Right ventricle myocardium superior (tissue), 1 donor: ENCODE measurements at regions not wholly inside any gene's neighbourhood (a gene's known extent, or its start where the extent isn't known, plus 50 kb on each side); places are given as distances from the start of the nearest gene placed in this dataset.

Source experiments
- ATAC-seq: fragments of 200-7000 bp; cut with Tn5 transposase; one replicate; pipeline ENCODE4 v1.9.1; 2020; ENCODE audit warnings: mild to moderate bottlenecking; ENCODE audit not compliant: poor library complexity
- DNase-seq: peaks from one replicate; pipeline ENCODE4 v3.0.0-alpha.2; 2020
- intact Hi-C: fragments of 100-400 bp; cut with DNase I; formaldehyde crosslinking; loops from one replicate; pipeline ENCODE4 v1.11.2; 2022
- donor health status: DM: no; HTN: yes; CAD: no; lungs with severe emphysema.

DNA sequence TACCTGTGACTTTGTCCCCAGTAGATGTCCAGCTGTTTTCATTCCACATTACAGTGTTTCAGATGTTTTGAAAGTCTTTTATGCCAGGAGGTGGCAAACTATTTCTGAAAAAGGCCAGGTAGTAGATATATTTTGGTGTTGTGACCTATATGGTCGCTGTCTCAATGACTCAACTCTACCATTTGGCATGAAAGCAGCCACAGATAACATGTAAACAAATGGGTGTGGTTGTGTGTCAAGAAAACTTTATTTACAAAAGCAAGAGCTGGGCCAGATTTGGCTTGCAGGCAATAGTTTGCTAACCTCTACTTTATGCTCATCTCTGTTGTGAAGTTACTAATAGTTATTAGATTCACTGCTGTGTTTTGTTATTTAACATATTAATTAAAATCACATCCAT, 728.7 kb upstream of the EEF2KMT start:
- ATAC-seq = no peak
- DNase-seq = no peak
- intact Hi-C loops = no loop called here

GRCh38 chr16:5820472-5820871, 722.9 kb upstream of the EEF2KMT start:
- ATAC-seq (no peak), DNase-seq (no peak)
- intact Hi-C loops = no loop called here

DNA sequence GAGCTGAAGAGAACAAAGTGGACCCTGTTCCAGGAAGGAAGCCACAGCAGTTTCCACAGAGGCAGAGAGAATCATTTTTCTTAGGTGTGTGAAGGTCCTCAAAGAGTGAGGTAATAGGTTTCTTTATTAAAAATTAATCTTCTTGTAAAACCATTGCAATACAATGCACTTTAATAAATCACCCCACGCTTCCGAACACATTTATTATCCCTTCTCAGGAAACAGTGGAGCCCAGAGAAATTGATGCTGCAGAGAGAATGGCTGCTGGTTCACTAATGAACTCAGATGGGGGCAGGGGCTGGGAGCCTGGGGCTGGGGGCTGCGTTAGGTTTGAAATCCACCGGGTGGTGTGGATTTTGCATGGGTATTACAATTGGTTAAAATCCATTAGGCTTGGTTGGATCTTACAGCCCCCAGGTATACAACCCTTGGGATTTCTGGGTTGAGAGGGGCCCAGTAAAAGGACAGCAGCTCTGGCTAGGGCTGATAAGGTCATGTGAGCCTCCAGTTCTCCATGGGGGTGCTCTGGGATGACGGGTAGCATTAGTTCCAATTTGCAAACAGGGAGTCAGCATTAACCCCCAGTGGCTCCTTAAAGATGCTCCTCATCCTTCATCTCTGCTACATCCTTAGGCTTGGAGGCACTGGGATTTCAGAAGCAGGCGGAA, 718.1 kb upstream of the EEF2KMT start:
- intact Hi-C loops = no loop called here
- ATAC-seq (no peak), DNase-seq (no peak)

GRCh38 chr16:5801396-5801795, 703.8 kb upstream of the EEF2KMT start:
- DNase-seq (no peak), ATAC-seq (no peak)
- intact Hi-C loops = no loop called here

DNA sequence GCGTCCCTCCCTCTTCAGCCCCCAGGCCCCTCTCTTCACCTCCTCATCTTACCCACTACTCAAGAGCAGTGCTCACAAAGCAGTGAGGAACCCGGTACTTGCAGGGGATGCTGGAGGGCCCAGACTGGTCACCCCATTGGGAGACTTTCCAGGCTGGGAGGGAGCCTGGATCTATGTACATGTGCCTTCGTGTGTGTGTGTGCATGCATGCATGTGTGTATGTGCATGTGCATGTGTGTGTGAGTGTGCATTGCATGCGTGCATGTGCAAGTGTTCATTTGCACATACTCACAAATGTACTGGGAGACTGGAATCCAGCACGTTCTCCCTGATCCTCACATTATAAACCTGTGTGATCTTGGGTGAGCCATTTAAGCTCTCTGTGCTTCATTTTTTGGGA, 696.0 kb upstream of the EEF2KMT start:
- DNase-seq (no peak), ATAC-seq (no peak)
- intact Hi-C loops = no loop called here

DNA sequence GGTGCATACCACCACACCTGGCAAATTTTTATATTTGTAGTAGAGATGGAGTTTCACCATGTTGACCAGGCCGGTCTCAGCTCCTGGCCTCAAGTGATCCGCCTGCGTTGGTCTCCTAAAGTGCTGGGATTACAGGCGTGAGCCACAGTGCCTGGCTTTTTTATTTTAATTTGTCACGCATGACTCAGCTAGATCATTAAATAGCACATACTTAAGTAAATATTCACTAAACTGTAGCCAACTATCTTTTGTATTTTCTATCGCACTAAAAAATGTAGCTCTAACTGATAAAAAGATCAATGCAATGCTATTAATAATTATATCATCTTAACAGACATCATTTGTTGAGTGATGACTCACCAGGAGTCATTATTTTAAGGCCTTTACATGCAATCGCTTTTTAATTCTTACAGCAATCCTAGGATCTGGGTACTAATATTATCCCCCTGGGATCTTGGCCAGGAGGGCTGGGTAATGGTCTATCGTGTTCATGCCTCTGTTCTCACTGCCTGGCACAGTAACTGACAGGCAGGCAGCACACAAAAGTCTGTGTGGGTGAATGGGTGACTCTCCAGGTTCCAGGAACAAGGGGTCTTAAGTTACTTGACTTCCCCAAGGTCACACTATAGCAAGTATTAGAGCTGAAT, 693.5 kb upstream of the EEF2KMT start:
- intact Hi-C loops = no loop called here
- ATAC-seq = no peak

DNA sequence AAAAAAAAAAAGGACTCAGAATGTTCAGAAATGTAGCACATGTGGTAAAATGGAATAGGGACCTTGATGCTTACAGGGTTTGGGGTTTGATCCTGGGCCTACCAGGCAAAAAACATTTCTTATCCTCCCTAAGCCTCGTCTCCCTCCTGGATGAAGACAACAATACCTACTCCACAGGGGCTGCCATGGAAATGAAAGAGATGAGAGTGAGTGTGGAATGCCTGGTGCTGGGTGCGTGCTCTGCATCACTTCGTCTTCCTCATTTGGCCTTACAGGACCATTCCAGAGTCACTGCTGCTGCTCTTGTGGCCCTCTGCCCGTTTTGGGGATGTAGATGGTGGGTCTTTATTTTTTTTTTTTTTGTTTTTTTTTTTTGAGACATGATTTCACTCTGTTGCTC, 692.9 kb upstream of the EEF2KMT start:
- no peak for ATAC-seq
- no peak for DNase-seq
- intact Hi-C loops = no loop called here

More for the DNA sequence above, 693.5 kb upstream of the EEF2KMT start:
- no peak for DNase-seq

DNA sequence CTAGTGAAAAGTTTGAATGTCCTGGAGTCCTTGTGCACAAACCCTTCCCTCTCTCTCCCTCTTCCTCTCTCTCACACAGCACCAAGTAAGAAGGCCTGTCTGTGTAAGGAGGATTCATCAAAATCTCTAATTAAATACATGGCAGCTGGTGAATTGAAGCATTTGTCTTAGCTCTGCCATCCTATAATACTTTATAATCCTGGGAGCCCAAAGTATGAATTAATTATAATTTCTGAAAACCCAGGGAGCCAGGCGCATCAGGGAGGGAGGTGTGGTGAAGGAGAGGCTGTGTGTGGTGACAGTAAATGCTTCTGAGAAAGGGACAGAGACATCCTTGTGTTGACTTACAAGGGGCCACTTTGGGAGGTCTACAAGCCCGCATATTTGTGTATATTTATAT, 691.4 kb upstream of the EEF2KMT start:
- intact Hi-C loops = no loop called here
- DNase-seq (no peak), ATAC-seq (no peak)

DNA sequence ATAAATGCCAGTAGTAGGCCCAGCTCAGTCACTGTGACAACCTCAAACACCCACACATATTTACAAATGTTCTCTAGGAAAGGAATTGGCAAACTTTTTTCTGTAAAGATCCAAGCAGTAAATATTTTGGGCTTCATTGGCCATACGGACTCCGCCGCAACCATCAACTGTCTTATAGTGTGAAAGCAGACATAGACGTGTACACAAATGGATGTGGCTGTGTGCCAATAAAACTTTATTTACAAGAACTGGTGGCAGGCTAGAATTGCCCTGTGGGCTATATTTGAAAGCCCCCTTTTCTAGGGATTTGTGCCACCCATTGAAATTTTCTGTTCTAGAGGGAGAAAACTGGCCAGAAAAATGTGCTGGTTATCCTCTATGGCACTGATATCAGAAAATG, 683.8 kb upstream of the EEF2KMT start:
- ATAC-seq = no peak
- intact Hi-C loops = no loop called here

DNA sequence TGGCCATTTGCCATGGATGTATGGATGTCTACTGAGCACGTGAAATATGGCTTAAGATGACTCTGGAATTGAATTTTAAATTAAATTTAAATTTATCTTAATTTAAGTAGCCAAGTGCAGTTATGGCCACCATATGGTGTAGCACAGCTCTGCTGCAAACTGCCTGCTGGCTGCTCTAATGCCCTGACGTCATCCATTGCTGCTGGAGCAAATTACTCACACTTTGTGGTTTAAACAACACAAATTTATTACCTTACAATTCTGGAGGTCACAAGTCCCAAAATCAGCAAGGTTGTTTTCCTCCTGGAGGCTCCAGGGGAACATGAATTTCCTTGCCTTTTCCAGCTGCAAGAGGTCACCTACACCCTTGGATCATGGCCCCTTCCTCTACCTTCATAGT, 679.3 kb upstream of the EEF2KMT start:
- intact Hi-C loops = no loop called here
- DNase-seq (no peak), ATAC-seq (no peak)

More for the DNA sequence above, 683.8 kb upstream of the EEF2KMT start:
- DNase-seq = no peak

DNA sequence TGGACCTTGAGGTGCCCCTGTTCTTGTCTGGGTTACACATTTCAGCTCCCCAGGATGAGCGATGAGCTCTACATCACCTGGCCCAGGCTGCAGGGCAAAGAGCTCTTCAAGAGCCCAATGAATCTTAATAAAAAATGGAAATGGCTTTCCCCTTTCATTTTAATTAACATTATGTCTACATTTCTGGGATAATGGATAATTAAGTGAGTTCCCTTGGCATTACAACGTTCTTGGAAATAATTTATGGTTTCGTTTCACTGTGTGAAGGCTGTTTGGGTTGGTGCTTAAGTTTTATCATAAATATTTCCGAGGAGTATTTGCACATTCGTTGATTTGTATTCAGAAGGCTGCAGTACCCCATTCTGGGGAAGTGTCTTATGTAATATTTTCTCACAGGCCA, 678.3 kb upstream of the EEF2KMT start:
- DNase-seq (no peak), ATAC-seq (no peak)
- intact Hi-C loops = no loop called here

DNA sequence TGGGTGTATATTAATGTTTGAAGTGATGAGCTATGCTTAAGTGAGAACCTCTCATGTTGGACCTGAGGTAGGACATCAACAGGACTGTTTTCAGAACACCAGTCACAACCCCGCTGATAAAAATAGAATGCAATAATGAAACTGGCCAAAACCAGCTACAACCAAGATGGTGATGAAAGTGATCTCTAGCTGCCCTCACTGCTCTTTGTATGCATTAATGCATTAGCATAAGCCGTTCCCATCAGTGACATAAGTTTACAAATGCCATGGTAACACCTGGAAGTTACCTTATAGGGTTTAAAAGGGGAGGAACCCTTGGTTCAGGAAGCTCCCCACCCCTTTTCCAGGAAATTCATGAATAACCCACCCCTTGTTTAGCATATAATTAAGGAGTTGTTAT, 672.5 kb upstream of the EEF2KMT start:
- intact Hi-C loops = no loop called here
- DNase-seq (no peak), ATAC-seq (no peak)

GRCh38 chr16:5769513-5769912, 671.9 kb upstream of the EEF2KMT start:
- DNase-seq (no peak), ATAC-seq (no peak)
- intact Hi-C loops = no loop called here

- ATAC-seq (no peak), DNase-seq (no peak)
- intact Hi-C loops = no loop called here
These were observed 670.9 kb upstream of the EEF2KMT start for GRCh38 chr16:5768445-5768844.

- DNase-seq (no peak), ATAC-seq (no peak)
- intact Hi-C loops = no loop called here
These were observed 665.6 kb upstream of the EEF2KMT start for GRCh38 chr16:5763176-5763575.

GRCh38 chr16:5762362-5762761, 664.8 kb upstream of the EEF2KMT start:
- DNase-seq = no peak
- no peak for ATAC-seq
- intact Hi-C loops = no loop called here

GRCh38 chr16:5761592-5761991, 664.0 kb upstream of the EEF2KMT start:
- DNase-seq (no peak), ATAC-seq (no peak)
- intact Hi-C loops = no loop called here

DNA sequence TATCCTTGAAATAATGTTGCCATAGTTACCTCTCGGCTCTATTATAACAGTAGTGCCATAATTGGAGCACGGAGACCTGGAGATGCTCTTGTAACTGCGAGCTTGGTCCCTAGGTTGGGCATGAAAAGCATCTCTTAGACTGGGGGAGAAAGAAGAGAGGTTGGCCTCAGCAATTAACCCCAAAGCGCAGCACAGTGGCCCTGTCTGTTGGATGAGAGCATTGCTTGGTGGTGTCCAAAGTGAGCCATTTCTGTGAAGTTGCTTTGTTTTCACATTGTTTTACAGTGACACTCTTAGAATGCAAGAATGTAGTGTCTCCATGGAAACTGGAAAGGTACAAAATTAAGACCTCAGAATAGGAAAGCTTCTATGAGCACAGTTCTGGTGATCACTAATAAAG, 660.7 kb upstream of the EEF2KMT start:
- DNase-seq = no peak
- intact Hi-C loops = no loop called here
- ATAC-seq = no peak

DNA sequence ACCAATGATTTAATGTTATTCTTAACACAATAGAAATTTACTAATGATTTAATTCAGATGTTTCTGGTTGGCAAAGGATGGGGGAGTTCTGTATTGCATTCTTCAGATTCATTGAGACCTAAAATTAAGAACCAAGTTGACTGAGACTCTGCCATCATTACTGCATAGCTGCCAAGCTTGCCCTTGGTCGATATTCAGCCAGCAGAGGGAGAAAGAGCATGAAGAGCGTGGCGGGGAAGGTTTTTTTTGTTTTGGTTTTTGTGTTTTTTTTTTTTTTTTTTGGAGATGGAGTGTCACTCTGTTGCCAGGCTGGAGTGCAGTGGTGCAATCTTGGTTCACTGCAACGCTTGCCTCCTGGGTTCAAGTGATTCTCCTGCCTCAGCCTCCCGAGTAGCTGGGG, 659.4 kb upstream of the EEF2KMT start:
- no peak for DNase-seq
- intact Hi-C loops = no loop called here
- no peak for ATAC-seq

DNA sequence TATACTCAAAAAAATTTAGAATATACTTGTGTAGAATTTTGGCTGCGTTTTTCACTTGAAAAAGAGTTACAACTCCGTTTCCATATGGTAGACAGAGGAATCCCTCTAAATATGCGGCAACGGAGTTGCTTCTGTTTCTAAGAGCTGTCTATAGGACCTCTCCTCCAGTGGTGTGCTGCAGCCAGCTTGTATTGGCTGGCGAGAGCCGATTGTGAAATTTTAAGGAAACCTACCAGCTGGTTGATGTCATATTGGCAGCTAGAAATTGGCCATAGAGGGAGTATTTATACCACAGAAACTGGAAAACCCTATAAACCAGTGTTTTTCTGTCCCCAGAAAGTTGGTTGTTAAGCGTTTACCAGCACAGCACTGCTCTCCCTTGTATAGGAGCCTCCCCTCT, 655.8 kb upstream of the EEF2KMT start:
- no peak for ATAC-seq
- no peak for DNase-seq
- intact Hi-C loops = no loop called here

DNA sequence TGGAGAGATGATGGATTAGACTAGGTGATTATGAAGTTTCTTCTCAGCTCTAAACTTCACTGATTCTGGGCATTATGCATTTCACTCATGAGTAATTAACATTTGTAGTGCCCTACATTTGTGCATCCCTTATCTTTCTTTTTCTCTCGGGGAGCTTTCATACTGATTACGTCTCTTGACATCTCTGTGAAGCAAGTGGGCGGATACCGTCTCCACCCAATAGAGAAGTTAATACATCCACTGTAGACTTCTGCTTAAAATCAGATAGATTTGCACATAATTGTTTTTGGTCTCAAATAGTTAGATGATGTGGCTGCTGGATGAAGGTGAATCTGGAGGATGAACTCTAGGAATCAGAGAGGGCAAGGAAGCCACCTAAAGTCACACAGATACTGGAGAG, 653.6 kb upstream of the EEF2KMT start:
- DNase-seq = no peak
- ATAC-seq = no peak
- intact Hi-C loops = no loop called here
